Spleen (tissue), 11 donors: ENCODE measurements at regions not wholly inside any gene's neighbourhood (a gene's known extent, or its start where the extent isn't known, plus 50 kb on each side); places are given as distances from the start of the nearest gene placed in this dataset.

ENCODE experiments used
- DNase-seq: peaks from one replicate; pipeline ENCODE4 v3.0.0-alpha.2; 2020
- H3K27ac ChIP-seq, 8 donors: fragments of 200-600 bp; sonication (generic) in 7 of 8; 1 replicate in 4 of 8; 2 replicates in 4 of 8; pipeline versions ENCODE4 v1.5.0 to v1.8.0; 2016 to 2021; ENCODE audit warnings: inconsistent platforms in 4 of 8, mild to moderate bottlenecking in 4 of 8, moderate library complexity in 1 of 8
- H3K27me3 ChIP-seq, 7 donors: fragments of 200-600 bp; sonication (generic) in 6 of 7; replicated peaks in 1 of 7; 1 replicate in 4 of 7; 2 replicates in 3 of 7; pipeline versions ENCODE4 v1.5.0 to v1.8.0; 2016 to 2021; ENCODE audit warnings: inconsistent platforms in 3 of 7, mild to moderate bottlenecking in 1 of 7
- H3K36me3 ChIP-seq, 6 donors: fragments of 200-600 bp; sonication (generic) in 5 of 6; 1 replicate in 4 of 6; 2 replicates in 2 of 6; pipeline versions ENCODE4 v1.5.0 to v1.8.0; 2016 to 2021; ENCODE audit warnings: inconsistent platforms in 2 of 6
- H3K4me1 ChIP-seq, 6 donors: fragments of 200-600 bp; sonication (generic) in 5 of 6; 1 replicate in 3 of 6; 2 replicates in 3 of 6; pipeline versions ENCODE4 v1.5.0 to v1.8.0; 2016 to 2021; ENCODE audit warnings: inconsistent platforms in 3 of 6
- H3K4me3 ChIP-seq, 8 donors: fragments of 200-600 bp; sonication (generic) in 7 of 8; 1 replicate in 4 of 8; 2 replicates in 4 of 8; pipeline versions ENCODE4 v1.5.0 to v1.8.0; 2016 to 2021; ENCODE audit warnings: inconsistent platforms in 4 of 8, mild to moderate bottlenecking in 4 of 8, moderate library complexity in 2 of 8
- H3K9me3 ChIP-seq, 8 donors: fragments of 200-600 bp; sonication (generic) in 7 of 8; 1 replicate in 4 of 8; 2 replicates in 4 of 8; pipeline versions ENCODE4 v1.5.0 to v1.8.0; 2016 to 2021; ENCODE audit warnings: inconsistent platforms in 4 of 8
- POLR2A ChIP-seq, 3 donors: fragments of 450-650 bp; IDR thresholded peaks; one replicate each; pipeline ENCODE4 v1.5.1; 2017; ENCODE audit warnings: antibody characterized with exemption in 3 of 3, mild to moderate bottlenecking in 1 of 3
- POLR2AphosphoS5 ChIP-seq, 3 donors: sonication (generic); formaldehyde crosslinking; IDR thresholded peaks; one replicate each; pipeline ENCODE4 v1.5.1; 2017; ENCODE audit warnings: antibody characterized with exemption in 3 of 3
- WGBS, 5 donors: extraction: QIAGEN DNeasy Blood & Tissue Kit in 3 of 5; methylation state at CpG; one replicate each; pipeline versions ENCODE4 v1.1.5 to v1.1.7; 2013 to 2018; 5-methylcytosine and 5-hydroxymethylcytosine counted together
- intact Hi-C: fragments of 100-400 bp; cut with DNase I; formaldehyde crosslinking; loops from one replicate; pipeline ENCODE4 v1.15.0; 2023; ENCODE audit warnings: low total_unique reads
- TF ChIP-seq, protein P1 (sequence below), 11 experiments: fragments of 200-600 bp in 7 of 11; fragments of 450-650 bp in 4 of 11; sonication (generic) in 4 of 11; IDR thresholded peaks in 8 of 11; conservative IDR thresholded peaks in 3 of 11; 1 replicate in 7 of 11; 2 replicates in 4 of 11; pipeline versions ENCODE4 v1.4.0 to v1.8.0; 2016 to 2021; ENCODE audit warnings: antibody characterized with exemption in 11 of 11, inconsistent platforms in 4 of 11, mild to moderate bottlenecking in 1 of 11
- donor health status: healthy with polysubstance abuse.
- donor health status: DM: no; HTN: no; CAD: no; lungs with moderate emphysema.
- donor health status: DM: no; HTN: no; CAD: no.
- donor health status: Bipolar disorder and iron deficiency.
- donor health status: healthy.
- donor health status: DM: no; HTN: no; CAD: no.
- donor health status: DM: yes; HTN: yes; CAD: no.

GRCh38 chr9:108041551-108041950, 552.0 kb upstream of the KLF4 start:
- DNase-seq = no peak
- Histone ChIP-seq H3K4me1 (no peaks in the 10 kb centered on the region), H3K36me3 (no peaks in the 10 kb centered on the region), H3K9me3 (peaks cover 0 to 26% (median 20%) of the 10 kb centered on the region in 8 donors), H3K4me3 (no peak overlapping the region), H3K27ac (no peak overlapping the region), H3K27me3 (no peaks in the 10 kb centered on the region)
- intact Hi-C loops = no loop called here
- TF ChIP-seq, protein P1, sequence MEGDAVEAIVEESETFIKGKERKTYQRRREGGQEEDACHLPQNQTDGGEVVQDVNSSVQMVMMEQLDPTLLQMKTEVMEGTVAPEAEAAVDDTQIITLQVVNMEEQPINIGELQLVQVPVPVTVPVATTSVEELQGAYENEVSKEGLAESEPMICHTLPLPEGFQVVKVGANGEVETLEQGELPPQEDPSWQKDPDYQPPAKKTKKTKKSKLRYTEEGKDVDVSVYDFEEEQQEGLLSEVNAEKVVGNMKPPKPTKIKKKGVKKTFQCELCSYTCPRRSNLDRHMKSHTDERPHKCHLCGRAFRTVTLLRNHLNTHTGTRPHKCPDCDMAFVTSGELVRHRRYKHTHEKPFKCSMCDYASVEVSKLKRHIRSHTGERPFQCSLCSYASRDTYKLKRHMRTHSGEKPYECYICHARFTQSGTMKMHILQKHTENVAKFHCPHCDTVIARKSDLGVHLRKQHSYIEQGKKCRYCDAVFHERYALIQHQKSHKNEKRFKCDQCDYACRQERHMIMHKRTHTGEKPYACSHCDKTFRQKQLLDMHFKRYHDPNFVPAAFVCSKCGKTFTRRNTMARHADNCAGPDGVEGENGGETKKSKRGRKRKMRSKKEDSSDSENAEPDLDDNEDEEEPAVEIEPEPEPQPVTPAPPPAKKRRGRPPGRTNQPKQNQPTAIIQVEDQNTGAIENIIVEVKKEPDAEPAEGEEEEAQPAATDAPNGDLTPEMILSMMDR (IDR thresholded peaks at IDR 0.05 in 8 of 11, conservative IDR thresholded peaks at IDR 0.05 in 3 of 11) = no peak
- TF ChIP-seq POLR2AphosphoS5 (IDR thresholded peaks at IDR 0.05) = no peak
- TF ChIP-seq POLR2A (IDR thresholded peaks at IDR 0.05) = no peak
- WGBS, 5 donors = 69 to 90% (median 75%) methylated on average over 1 of the region's 1 CpG

- H3K36me3 ChIP-seq = no peaks in the 10 kb centered on the region
- WGBS, 5 donors = 89 to 100% (median 100%) methylated on average over 1 of the region's 1 CpG
- H3K27ac ChIP-seq = no peak overlapping the region
- no peak for DNase-seq
- no peaks in the 10 kb centered on the region for H3K27me3 ChIP-seq
- no peak overlapping the region for H3K4me3 ChIP-seq
- intact Hi-C loops = no loop called here
- TF ChIP-seq, protein P1 (IDR thresholded peaks at IDR 0.05 in 8 of 11, conservative IDR thresholded peaks at IDR 0.05 in 3 of 11) = no peak
- TF ChIP-seq POLR2A (IDR thresholded peaks at IDR 0.05) (no peak), POLR2AphosphoS5 (IDR thresholded peaks at IDR 0.05) (no peak)
- H3K4me1 ChIP-seq = no peaks in the 10 kb centered on the region
- peaks cover 0 to 26% (median 20%) of the 10 kb centered on the region in 8 donors for H3K9me3 ChIP-seq
Measured at GRCh38 chr9:108040783-108041182, 551.2 kb upstream of the KLF4 start.

- 89 to 100% (median 100%) methylated on average over 1 of the region's 1 CpG for WGBS, 5 donors
- intact Hi-C loops = no loop called here
- no peak overlapping the region for H3K27ac ChIP-seq
- no peak for DNase-seq
- no peak overlapping the region for H3K4me3 ChIP-seq
- H3K36me3 ChIP-seq = no peaks in the 10 kb centered on the region
- H3K9me3 ChIP-seq = peaks cover 0 to 23% (median 17%) of the 10 kb centered on the region in 8 donors
- no peaks in the 10 kb centered on the region for H3K27me3 ChIP-seq
- TF ChIP-seq, protein P1 (IDR thresholded peaks at IDR 0.05 in 8 of 11, conservative IDR thresholded peaks at IDR 0.05 in 3 of 11) = no peak
- TF ChIP-seq POLR2A (IDR thresholded peaks at IDR 0.05) (no peak), POLR2AphosphoS5 (IDR thresholded peaks at IDR 0.05) (no peak)
- H3K4me1 ChIP-seq = peaks cover 0 to 2% (median 0%) of the 10 kb centered on the region in 6 donors
Measured at GRCh38 chr9:108039493-108039892, 549.9 kb upstream of the KLF4 start.

GRCh38 chr9:108039012-108039411, 549.4 kb upstream of the KLF4 start:
- TF ChIP-seq, protein P1 (IDR thresholded peaks at IDR 0.05 in 8 of 11, conservative IDR thresholded peaks at IDR 0.05 in 3 of 11) = no peak
- TF ChIP-seq POLR2A (IDR thresholded peaks at IDR 0.05) = no peak
- TF ChIP-seq POLR2AphosphoS5 (IDR thresholded peaks at IDR 0.05) = no peak
- H3K9me3 ChIP-seq = peaks cover 0 to 20% (median 12%) of the 10 kb centered on the region in 8 donors
- H3K36me3 ChIP-seq = no peaks in the 10 kb centered on the region

More at GRCh38 chr9:108039012-108039411, 549.4 kb upstream of the KLF4 start:
- DNase-seq = no peak
- H3K4me3 ChIP-seq = no peak overlapping the region
- H3K27ac ChIP-seq = no peak overlapping the region
- intact Hi-C loops = no loop called here
- H3K27me3 ChIP-seq = no peaks in the 10 kb centered on the region
- peaks cover 0 to 4% (median 0%) of the 10 kb centered on the region in 6 donors for H3K4me1 ChIP-seq
- 79 to 91% (median 85%) methylated on average over 1 of the region's 1 CpG for WGBS, 5 donors
